HFF-Myc (cell line): ENCODE measurements at regions not wholly inside any gene's neighbourhood (a gene's known extent, or its start where the extent isn't known, plus 50 kb on each side); places are given as distances from the start of the nearest gene placed in this dataset.

Source experiments
- DNase-seq: peaks from one replicate; pipeline ENCODE4 v3.0.0-alpha.2; 2011; ENCODE audit warnings: low read depth; ENCODE audit errors: extremely low read depth
- H3K4me3 ChIP-seq: replicated peaks from 2 replicates; pipeline ENCODE4 v1.5.1; 2011; ENCODE audit warnings: low read depth, mild to moderate bottlenecking, control low read depth, low read length
- TF ChIP-seq, protein P1 (sequence below): IDR thresholded peaks from 2 replicates; pipeline ENCODE4 v1.5.1; 2012; ENCODE audit warnings: mild to moderate bottlenecking, low read depth, low read length, control low read depth; ENCODE audit errors: missing control alignments

DNA sequence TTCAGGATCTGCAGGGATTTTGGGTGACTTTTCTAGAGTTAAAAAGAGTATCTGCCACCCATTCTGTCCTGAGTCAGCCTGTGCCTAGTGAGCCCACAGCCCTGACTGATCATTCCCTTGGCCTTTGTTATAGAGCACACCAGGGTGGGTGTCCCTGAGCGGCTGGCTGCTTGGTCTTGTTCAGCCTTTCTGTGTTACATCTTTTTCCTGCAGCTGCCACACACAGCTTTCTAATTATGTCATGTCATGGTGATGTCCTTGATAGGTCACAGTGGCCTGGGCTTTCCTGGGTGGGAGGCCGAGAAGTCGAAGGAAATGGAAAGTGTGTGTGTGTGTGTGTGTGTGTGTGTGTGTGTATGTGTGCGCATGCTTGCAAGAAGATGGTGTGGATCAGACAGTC is 293.2 kb upstream of the CRY1 start:
- no peak for DNase-seq
- TF ChIP-seq, protein P1, sequence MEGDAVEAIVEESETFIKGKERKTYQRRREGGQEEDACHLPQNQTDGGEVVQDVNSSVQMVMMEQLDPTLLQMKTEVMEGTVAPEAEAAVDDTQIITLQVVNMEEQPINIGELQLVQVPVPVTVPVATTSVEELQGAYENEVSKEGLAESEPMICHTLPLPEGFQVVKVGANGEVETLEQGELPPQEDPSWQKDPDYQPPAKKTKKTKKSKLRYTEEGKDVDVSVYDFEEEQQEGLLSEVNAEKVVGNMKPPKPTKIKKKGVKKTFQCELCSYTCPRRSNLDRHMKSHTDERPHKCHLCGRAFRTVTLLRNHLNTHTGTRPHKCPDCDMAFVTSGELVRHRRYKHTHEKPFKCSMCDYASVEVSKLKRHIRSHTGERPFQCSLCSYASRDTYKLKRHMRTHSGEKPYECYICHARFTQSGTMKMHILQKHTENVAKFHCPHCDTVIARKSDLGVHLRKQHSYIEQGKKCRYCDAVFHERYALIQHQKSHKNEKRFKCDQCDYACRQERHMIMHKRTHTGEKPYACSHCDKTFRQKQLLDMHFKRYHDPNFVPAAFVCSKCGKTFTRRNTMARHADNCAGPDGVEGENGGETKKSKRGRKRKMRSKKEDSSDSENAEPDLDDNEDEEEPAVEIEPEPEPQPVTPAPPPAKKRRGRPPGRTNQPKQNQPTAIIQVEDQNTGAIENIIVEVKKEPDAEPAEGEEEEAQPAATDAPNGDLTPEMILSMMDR = no peak
- H3K4me3 ChIP-seq = no peak overlapping the region

DNA sequence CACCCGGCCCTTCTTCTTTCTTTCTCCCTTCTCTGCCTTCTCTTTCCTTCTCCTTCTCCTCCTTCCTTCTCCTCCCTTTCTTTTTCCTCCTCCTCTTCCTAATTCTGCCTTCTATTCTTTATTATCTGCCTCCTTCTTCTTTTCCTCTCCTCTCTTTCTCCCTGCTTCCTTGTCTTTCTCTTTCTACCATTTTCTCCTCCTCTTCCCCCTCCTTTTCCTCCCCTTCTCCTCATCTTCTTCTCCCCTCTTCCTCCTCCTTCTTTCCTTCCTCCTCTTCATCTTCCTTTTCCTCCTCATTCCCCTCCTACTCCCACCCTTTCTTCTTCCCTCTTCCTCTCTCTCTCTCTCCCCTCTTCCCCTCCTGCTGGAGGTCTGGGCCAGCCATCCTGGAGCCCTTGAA is 294.9 kb upstream of the CRY1 start:
- TF ChIP-seq, protein P1 = no peak
- DNase-seq = no peak
- H3K4me3 ChIP-seq = no peak overlapping the region

DNA sequence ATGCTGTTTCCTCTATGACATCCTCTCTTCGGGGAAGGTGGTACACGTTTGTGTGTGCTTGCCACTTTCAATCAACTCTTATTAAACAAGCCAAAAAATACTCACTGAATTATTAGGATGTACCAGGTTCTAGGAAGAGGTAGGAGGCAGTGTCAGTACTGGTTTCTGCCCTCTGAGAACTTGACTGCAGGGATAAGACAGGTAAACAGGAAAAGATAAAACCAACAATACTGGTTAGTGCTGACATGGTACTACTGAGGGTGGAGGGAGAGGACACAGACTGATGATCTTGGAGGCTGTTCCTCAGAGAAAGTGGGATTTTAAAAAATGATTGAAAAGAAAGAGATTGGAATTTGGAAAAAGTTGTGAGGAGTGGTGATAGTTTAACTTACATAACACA is 295.2 kb upstream of the PWP1 start:
- no peak overlapping the region for H3K4me3 ChIP-seq
- DNase-seq = no peak
- TF ChIP-seq, protein P1 = no peak

- DNase-seq = no peak
- H3K4me3 ChIP-seq = no peak overlapping the region
- TF ChIP-seq, protein P1 = no peak
Measured at GRCh38 chr12:107393043-107393717, 292.4 kb upstream of the PWP1 start.

DNA sequence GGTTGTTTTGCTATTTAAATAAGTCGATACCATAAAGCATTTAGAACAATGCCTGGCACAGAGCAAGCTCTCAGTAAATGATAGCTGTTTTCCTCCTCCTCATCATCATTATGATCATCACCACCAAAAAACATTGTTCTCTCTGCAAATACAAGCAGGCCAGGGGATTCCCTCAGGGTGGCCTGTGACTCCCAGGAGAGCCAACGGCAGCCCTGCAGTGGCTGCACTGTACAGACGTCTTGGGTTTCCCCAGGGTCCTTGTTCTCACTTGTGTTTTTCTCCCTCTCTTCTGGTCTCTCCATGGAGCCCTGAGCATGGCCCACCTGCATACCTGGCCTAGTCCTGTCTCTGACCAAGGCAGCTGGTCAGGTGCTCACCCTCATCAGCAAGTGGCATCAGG is 290.9 kb upstream of the PWP1 start:
- TF ChIP-seq, protein P1 = no peak
- no peak for DNase-seq
- no peak overlapping the region for H3K4me3 ChIP-seq

DNA sequence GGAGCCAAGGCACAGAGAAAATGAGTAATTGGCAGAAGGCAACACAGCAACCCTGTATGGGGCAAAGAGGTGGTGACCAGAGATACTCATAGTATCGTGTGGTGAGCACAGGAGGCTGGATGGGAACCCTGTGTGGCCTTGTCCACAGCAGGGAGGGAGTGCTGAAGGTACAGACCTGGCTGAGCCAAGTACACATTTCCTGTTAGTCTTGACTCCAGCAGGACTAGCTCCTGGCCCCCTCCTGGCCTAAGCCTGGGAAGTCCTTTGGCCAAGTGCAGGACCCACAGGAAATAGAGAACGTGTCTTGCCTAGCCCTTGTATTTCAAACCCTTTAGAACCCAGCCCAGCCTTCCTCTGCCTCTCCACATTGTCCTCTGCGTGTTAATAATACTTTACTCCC is 289.8 kb upstream of the PWP1 start:
- no peak for DNase-seq
- TF ChIP-seq, protein P1 = no peak
- no peak overlapping the region for H3K4me3 ChIP-seq

GRCh38 chr12:107396991-107397390 is 288.6 kb upstream of the PWP1 start:
- H3K4me3 ChIP-seq = no peak overlapping the region
- TF ChIP-seq, protein P1 = no peak
- no peak for DNase-seq
